HEK293 (cell line): ENCODE measurements at regions not wholly inside any gene's neighbourhood (a gene's known extent, or its start where the extent isn't known, plus 50 kb on each side); places are given as distances from the start of the nearest gene placed in this dataset.

ENCODE experiments used
- CTCF ChIA-PET: fragments of 350-600 bp; formaldehyde crosslinking; extraction: SDS; loops from one replicate; lab custom pipeline; 2021; ENCODE audit warnings: antibody characterized with exemption; lab: Yijun Ruan, JAX
- POLR2A ChIA-PET: fragments of 300-600 bp; formaldehyde crosslinking; extraction: SDS; loops from one replicate; lab custom pipeline; 2020; ENCODE audit warnings: antibody characterized with exemption, inconsistent platforms; lab: Yijun Ruan, JAX
- H3K27ac ChIP-seq: fragments of 200-500 bp; sonication (Bioruptor generic); 2 replicates; pipeline ENCODE4 v1.5.1; 2014; ENCODE audit warnings: low read depth, low read length, control low read depth, inconsistent platforms; ENCODE audit errors: extremely low read depth
- H3K36me3 ChIP-seq, 2 experiments: fragments of 200-500 bp in 1 of 2; sonication (Bioruptor generic) in 1 of 2; 1 replicate in 1 of 2; 2 replicates in 1 of 2; pipeline ENCODE4 v1.5.1; 2014 to 2017; ENCODE audit warnings: inconsistent platforms in 2 of 2, low read length in 2 of 2; ENCODE audit not compliant: control insufficient read depth in 2 of 2, insufficient read depth in 1 of 2
- H3K4me1 ChIP-seq: fragments of 200-500 bp; sonication (Bioruptor generic); 2 replicates; pipeline ENCODE4 v1.5.1; 2014; ENCODE audit warnings: mild to moderate bottlenecking, low read length, inconsistent platforms; ENCODE audit not compliant: control insufficient read depth, insufficient read depth
- H3K4me3 ChIP-seq: 2 replicates; pipeline ENCODE4 v1.5.1; 2011; ENCODE audit warnings: low read depth, mild to moderate bottlenecking, control low read depth, low read length, moderate library complexity
- H3K9me3 ChIP-seq: fragments of 200-500 bp; sonication (Bioruptor generic); 2 replicates; pipeline ENCODE4 v1.5.1; 2014; ENCODE audit warnings: low read depth, low read length, inconsistent platforms; ENCODE audit not compliant: control insufficient read depth, insufficient read depth
- AEBP2 ChIP-seq: fragments of 450-650 bp; formaldehyde crosslinking; IDR thresholded peaks from 2 replicates; pipeline ENCODE4 v1.5.1; 2016; ENCODE audit warnings: missing biosample characterization, missing genetic modification characterization, borderline replicate concordance
- SETDB1 ChIP-seq: IDR thresholded peaks from one replicate; pipeline ENCODE4 v1.6.1; 2017; ENCODE audit warnings: mild to moderate bottlenecking, low read length, moderate library complexity, mixed read lengths; ENCODE audit not compliant: insufficient read length
- YY1 ChIP-seq: fragments of 450-650 bp; formaldehyde crosslinking; IDR thresholded peaks from 2 replicates; pipeline ENCODE4 v1.5.1; 2018; ENCODE audit warnings: missing biosample characterization, missing genetic modification characterization
- ZBTB49 ChIP-seq: fragments of 450-650 bp; formaldehyde crosslinking; IDR thresholded peaks from 2 replicates; pipeline ENCODE4 v1.5.1; 2016; ENCODE audit warnings: missing biosample characterization, missing genetic modification characterization, low read depth
- ZBTB7A ChIP-seq: fragments of 450-650 bp; formaldehyde crosslinking; IDR thresholded peaks from 2 replicates; pipeline ENCODE4 v1.5.1; 2016; ENCODE audit warnings: low read depth, missing biosample characterization, missing genetic modification characterization
- ZNF112 ChIP-seq: fragments of 450-650 bp; formaldehyde crosslinking; IDR thresholded peaks from 2 replicates; pipeline ENCODE4 v1.5.0; 2017; ENCODE audit warnings: missing biosample characterization, missing genetic modification characterization
- ZNF138 ChIP-seq: fragments of 450-650 bp; formaldehyde crosslinking; IDR thresholded peaks from 2 replicates; pipeline ENCODE4 v1.5.1; 2016; ENCODE audit warnings: missing biosample characterization, missing genetic modification characterization, borderline replicate concordance
- ZNF148 ChIP-seq: fragments of 450-650 bp; formaldehyde crosslinking; IDR thresholded peaks from 2 replicates; pipeline ENCODE4 v1.5.0; 2017; ENCODE audit warnings: missing biosample characterization, missing genetic modification characterization, borderline replicate concordance
- ZNF155 ChIP-seq: fragments of 450-650 bp; formaldehyde crosslinking; IDR thresholded peaks from 2 replicates; pipeline ENCODE4 v1.5.1; 2016; ENCODE audit warnings: missing biosample characterization, missing genetic modification characterization
- ZNF157 ChIP-seq: fragments of 450-650 bp; formaldehyde crosslinking; IDR thresholded peaks from 2 replicates; pipeline ENCODE4 v1.5.1; 2016; ENCODE audit warnings: missing biosample characterization, missing genetic modification characterization
- ZNF16 ChIP-seq: fragments of 450-650 bp; formaldehyde crosslinking; IDR thresholded peaks from 2 replicates; pipeline ENCODE4 v1.5.1; 2016; ENCODE audit warnings: low read depth, missing biosample characterization, missing genetic modification characterization
- ZNF18 ChIP-seq: fragments of 450-650 bp; formaldehyde crosslinking; IDR thresholded peaks from 2 replicates; pipeline ENCODE4 v1.5.1; 2016; ENCODE audit warnings: missing biosample characterization, missing genetic modification characterization
- ZNF202 ChIP-seq: fragments of 450-650 bp; formaldehyde crosslinking; IDR thresholded peaks from 2 replicates; pipeline ENCODE4 v1.5.1; 2016; ENCODE audit warnings: missing biosample characterization, missing genetic modification characterization, borderline replicate concordance
- ZNF292 ChIP-seq: fragments of 450-650 bp; formaldehyde crosslinking; IDR thresholded peaks from 2 replicates; pipeline ENCODE4 v1.5.1; 2016; ENCODE audit warnings: low read depth, missing biosample characterization, missing genetic modification characterization, borderline replicate concordance
- ZNF394 ChIP-seq: fragments of 450-650 bp; formaldehyde crosslinking; IDR thresholded peaks from 2 replicates; pipeline ENCODE4 v1.5.1; 2016; ENCODE audit warnings: missing biosample characterization, missing genetic modification characterization, mild to moderate bottlenecking, moderate library complexity, borderline replicate concordance
- ZNF426 ChIP-seq: fragments of 450-650 bp; formaldehyde crosslinking; IDR thresholded peaks from 2 replicates; pipeline ENCODE4 v1.5.1; 2017; ENCODE audit warnings: missing biosample characterization, missing genetic modification characterization, mild to moderate bottlenecking, inconsistent platforms, moderate library complexity
- ZNF518A ChIP-seq: fragments of 450-650 bp; formaldehyde crosslinking; conservative IDR thresholded peaks from 2 replicates; pipeline ENCODE4 v1.5.1; 2016; ENCODE audit warnings: low read depth, missing biosample characterization, missing genetic modification characterization
- ZNF560 ChIP-seq: fragments of 450-650 bp; formaldehyde crosslinking; IDR thresholded peaks from 2 replicates; pipeline ENCODE4 v1.5.1; 2017; ENCODE audit warnings: missing biosample characterization, missing genetic modification characterization, borderline replicate concordance
- ZNF626 ChIP-seq: fragments of 450-650 bp; sonication (Bioruptor Pico); formaldehyde crosslinking; IDR thresholded peaks from 2 replicates; pipeline ENCODE4 v1.5.1; 2018; ENCODE audit warnings: missing biosample characterization, missing genetic modification characterization, inconsistent platforms
- ZNF768 ChIP-seq: fragments of 450-650 bp; formaldehyde crosslinking; IDR thresholded peaks from 2 replicates; pipeline ENCODE4 v1.5.1; 2018; ENCODE audit warnings: missing biosample characterization, mild to moderate bottlenecking, missing genetic modification characterization
- ZNF792 ChIP-seq: fragments of 450-650 bp; formaldehyde crosslinking; IDR thresholded peaks from 2 replicates; pipeline ENCODE4 v1.5.1; 2016; ENCODE audit warnings: missing biosample characterization, missing genetic modification characterization
- ZXDB ChIP-seq: fragments of 450-650 bp; formaldehyde crosslinking; IDR thresholded peaks from 2 replicates; pipeline ENCODE4 v1.5.1; 2016; ENCODE audit warnings: missing biosample characterization, missing genetic modification characterization

- ChIA-PET POLR2A (no interaction called here), CTCF (interaction anchor here (1.4 kb wide), 1 partner anchor 9 kb away, joined by 3 read pairs; no protein-coding TSS in a partner anchor)
Observed at GRCh38 chr6:140932909-140933308, 1199.8 kb upstream of the GJE1 start.

GRCh38 chr6:140931581-140931980 lies 1201.1 kb upstream of the GJE1 start:
- Histone ChIP-seq H3K27ac (no peak overlapping the region), H3K4me3 (no peak overlapping the region), H3K4me1 (no peaks in the 10 kb centered on the region), H3K9me3 (no peaks in the 10 kb centered on the region), H3K36me3 (no peaks in the 10 kb centered on the region)
- POLR2A ChIA-PET: no interaction called here
- no peak for TF ChIP-seq ZNF16 (tag by site-specific recombination)
- TF ChIP-seq ZNF426 (tag by site-specific recombination): no peak
- TF ChIP-seq ZBTB49 (tag by site-specific recombination): no peak
- TF ChIP-seq SETDB1: no peak
- no peak for TF ChIP-seq ZXDB
- no peak for TF ChIP-seq ZNF560
- no peak for TF ChIP-seq ZNF138 (tag by site-specific recombination)
- TF ChIP-seq ZNF155: no peak
- TF ChIP-seq ZNF292 (tag by site-specific recombination): no peak
- no peak for TF ChIP-seq ZBTB7A (tag by site-specific recombination)
- TF ChIP-seq ZNF768 (tag by site-specific recombination): no peak
- TF ChIP-seq ZNF394: no peak
- TF ChIP-seq ZNF18: no peak
- no peak for TF ChIP-seq ZNF148 (tag by site-specific recombination)
- TF ChIP-seq ZNF518A: no peak
- no peak for TF ChIP-seq AEBP2
- TF ChIP-seq ZNF626: no peak
- TF ChIP-seq YY1: no peak
- CTCF ChIA-PET: interaction anchor here (0.6 to 1.5 kb wide), 2 partner anchors 10 to 1152 kb away, joined by 3 to 4 read pairs; no protein-coding TSS in a partner anchor

More at GRCh38 chr6:140932909-140933308, 1199.8 kb upstream of the GJE1 start:
- TF ChIP-seq ZNF202 (no peak), ZNF157 (tag by site-specific recombination) (no peak), ZNF792 (no peak), ZNF112 (tag by site-specific recombination) (no peak)
- TF ChIP-seq, all 188 proteins: peak for 0
- H3K27ac ChIP-seq: no peak overlapping the region
- H3K9me3 ChIP-seq: no peaks in the 10 kb centered on the region
- no peaks in the 10 kb centered on the region for H3K36me3 ChIP-seq
- H3K4me3 ChIP-seq: no peak overlapping the region
- H3K4me1 ChIP-seq: no peaks in the 10 kb centered on the region
